NCI-H748 (cell line): ENCODE measurements at regions not wholly inside any gene's neighbourhood (a gene's known extent, or its start where the extent isn't known, plus 50 kb on each side); places are given as distances from the start of the nearest gene placed in this dataset.
"Not testable (repeated sequence)": the region's sequence is repeated elsewhere in the genome, so short reads cannot be mapped to it uniquely, and the experiment has no call there.

ENCODE experiments used
- DNase-seq: peaks from one replicate; lab custom pipeline; 2025; ENCODE audit not compliant: unreplicated experiment; lab: John Stamatoyannopoulos, UW

- no peak for DNase-seq
These were observed 51.1 kb upstream of the MIER3 start for GRCh38 chr5:57002959-57003485.

DNA sequence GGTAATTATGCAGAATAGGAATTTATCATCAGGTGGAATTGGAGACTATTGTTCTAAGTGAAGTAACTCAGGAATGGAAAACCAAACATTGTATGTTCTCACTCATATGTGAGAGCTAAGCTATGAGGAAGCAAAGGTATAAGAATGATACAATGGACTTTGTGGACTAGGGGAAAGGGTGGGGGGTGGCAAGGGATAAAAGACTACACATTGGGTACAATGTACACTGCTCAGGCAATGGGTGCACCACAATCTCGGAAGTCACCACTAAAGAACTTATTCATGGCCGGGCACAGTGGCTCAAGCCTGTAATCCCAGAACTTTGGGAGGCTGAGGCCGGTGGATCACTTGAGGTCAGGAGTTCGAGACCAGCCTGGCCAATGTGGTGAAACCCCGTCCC is 51.6 kb upstream of the MIER3 start:
- DNase-seq, result not testable (repeated sequence)

DNA sequence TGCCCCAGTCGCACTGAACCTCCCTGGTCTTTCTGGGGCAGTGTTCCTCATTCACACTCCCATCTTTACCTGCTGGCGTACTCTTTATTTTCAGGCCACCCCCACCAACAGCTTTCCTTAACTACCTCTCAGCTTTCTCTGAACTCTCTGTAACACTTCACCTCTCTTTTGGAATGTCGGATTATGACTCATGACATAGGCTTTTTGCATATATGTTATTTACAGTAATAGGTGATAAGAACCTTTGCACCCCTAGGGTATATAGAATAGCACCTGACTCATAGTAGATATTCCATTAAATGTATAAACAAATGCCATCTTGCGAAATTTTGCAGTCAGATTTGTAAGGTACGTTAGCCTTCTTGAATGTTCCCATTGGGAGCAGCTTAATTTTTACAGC is 52.9 kb upstream of the MIER3 start:
- DNase-seq, result no peak

- no peak for DNase-seq
These were observed 55.4 kb upstream of the MIER3 start for GRCh38 chr5:57007344-57007743.

DNA sequence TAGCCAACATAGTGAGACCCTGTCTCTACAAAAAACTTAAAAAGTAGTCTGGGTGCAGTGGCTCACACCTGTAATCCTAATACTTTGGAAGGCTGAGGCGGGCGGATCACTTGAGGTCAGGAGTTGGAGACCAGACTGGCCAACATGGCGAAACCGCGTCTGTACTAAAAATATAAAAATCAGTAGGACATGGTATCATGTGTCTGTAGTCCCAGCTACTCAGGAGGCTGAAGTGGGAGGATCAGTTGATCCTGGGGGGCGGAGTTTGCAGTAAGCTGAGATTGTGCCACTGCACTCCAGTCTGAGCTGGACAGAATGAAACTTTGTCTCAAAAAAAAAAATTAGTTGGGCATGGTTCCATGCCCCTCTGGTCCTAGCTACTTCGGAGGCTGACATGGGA is 57.9 kb upstream of the MIER3 start:
- DNase-seq, result no peak

DNA sequence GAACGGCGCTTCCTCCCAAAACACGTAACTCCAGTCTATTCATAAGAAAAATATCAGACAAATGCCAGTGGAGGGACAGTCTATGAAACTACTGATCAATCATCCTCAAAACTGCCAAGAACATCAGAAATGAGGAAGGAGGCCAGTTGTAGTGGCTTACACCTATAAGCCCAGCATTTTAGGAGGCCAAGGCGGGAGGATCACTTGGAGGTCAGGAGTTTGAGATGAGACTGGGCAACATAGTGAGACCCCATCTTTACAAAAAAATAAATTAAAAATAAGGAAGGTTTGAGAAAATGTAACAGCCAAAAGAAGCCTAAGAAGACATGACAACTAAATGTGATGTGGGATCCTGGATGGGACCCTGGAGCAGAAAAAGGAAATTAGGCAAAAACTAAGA is 58.9 kb upstream of the MIER3 start:
- no peak for DNase-seq

DNA sequence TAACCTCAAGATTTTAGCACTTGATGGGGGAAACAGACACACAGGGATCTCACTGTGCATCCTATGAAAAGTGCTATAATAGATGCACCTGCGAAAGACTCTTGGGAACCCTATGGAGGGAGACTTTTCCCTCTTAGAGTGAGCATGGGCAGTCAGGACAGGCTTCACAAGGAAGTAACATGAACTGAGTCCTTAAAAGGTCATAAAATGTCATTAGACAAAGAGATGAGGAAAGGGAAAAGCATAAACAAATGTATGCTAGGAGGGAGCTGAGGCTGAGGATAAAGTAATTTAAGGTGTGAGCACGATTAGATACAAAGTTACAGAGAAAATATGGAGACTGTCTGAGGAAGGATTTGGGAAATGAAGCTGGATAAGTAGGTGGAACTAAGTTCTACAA is 60.6 kb upstream of the MIER3 start:
- no peak for DNase-seq

DNA sequence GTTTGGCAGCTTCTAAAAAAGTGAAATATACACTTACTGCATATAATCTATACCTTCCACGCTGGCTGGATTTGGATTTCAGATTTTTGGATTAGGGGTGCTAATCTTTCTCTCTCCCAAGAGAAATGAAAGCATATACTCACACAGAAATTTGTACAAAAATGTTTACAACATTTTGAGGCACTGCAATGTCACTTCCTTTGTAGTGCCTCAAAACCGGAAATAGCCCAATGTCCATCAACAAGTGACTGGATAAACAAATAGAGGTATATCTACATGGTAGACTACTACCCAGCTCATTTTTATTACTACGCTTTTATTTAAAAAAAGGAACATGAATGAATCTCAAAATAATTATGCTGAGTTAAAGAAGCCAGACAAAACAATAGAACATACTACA is 74.0 kb upstream of the MIER3 start:
- DNase-seq, result no peak

DNA sequence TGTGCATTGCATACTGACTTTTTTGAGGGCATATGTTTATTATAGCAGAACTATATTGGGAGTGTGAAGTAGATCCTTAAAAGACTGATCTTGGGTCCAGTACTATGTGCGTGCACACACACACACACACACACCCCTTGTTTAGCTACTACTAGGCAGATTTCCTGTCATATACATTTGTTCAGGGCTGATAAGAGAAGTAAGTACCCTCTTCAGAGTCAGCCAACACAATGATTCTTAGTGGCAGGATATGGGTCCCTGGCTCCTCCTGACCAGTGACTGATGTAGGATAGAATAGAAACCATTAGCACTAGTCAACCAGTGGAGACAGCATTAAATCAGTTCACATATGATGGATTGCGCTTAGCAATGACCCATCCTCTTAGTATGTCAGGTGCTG is 76.2 kb upstream of the MIER3 start:
- no peak for DNase-seq

- peak; percentile 38 for DNase-seq
These were observed 80.2 kb upstream of the MIER3 start for GRCh38 chr5:57032151-57032551.

- DNase-seq, result no peak
These were observed 81.2 kb upstream of the MIER3 start for GRCh38 chr5:57033103-57033502.

DNA sequence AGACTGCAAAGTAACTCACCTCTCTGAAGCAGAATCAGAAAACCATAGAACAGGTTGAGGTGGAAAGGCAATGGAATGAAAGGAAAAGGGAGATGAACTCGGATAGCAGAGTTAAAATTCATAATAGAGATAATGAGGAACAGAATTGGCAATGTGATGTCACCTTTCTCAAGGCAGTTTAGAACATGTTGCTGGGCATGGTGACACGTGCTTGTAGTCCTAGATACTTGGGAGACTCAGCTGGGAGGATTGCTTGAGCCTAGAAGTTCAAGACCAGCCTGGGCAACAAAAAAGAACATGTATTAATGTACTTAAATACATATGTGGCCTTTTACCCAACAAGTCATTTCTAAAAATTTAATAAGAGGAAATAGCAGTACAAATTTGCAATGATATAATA is 81.6 kb upstream of the MIER3 start:
- DNase-seq, result no peak

DNA sequence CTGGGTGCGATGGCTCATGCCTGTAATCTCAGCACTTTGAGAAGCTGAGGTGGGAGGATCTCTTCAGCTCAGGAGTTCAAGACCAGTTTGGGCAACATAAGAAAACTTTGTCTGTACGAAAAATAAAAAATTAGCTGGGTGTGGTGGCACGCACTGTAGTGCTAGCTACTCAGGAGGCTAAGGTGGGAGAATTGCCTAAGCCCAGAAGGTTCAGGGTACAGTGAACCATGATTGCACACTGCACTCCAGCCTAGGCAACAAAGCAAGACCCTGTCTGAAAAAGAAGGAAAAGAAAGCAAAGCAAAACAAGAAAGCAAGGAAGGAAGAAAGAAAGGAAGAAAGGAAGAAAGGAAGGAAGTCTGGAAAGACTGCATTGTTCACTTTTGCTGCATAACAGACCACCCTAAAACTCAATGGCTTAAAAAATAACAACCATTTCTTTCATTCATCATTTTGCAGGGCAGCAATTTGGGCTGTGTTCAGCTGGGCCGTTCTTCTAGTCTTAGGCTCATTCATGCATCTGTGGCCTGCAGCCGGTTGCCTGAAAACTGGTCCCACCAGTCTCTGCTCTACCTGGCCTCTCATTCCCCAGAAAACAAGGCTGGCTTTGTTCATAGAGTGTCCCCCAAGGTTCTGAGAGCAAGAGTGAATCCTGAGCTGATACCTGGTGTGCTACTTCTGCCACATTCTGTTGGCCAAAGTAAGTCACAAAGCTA is 82.4 kb upstream of the MIER3 start:
- DNase-seq, result peak; percentile 6

- DNase-seq, result no peak
These were observed 84.0 kb upstream of the MIER3 start for GRCh38 chr5:57035955-57036354.

- DNase-seq, result no peak
These were observed 84.8 kb upstream of the MIER3 start for GRCh38 chr5:57036761-57037160.

DNA sequence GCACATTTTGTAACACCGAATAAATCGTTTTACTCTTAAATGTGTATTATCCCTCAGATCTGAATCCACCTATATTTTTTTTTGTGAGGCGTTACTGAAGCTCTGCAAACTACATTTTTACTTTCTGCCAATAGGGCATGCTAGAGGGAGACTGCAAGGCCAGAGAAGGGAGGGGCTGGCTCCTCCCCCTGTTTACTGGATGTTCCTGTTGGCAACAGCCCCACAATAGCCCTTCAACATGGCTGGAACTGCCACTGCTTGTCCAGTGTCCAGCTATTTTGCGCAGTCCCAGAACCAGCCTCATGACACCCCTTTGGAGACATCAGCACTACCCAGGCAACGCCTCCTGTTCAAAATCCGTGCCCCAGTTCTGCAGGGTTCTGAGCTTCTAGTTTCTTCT is 85.4 kb upstream of the MIER3 start:
- DNase-seq, result peak; percentile 15

GRCh38 chr5:57041570-57041969 is 89.6 kb upstream of the MIER3 start:
- no peak for DNase-seq

- DNase-seq, result no peak
These were observed 90.6 kb upstream of the MIER3 start for GRCh38 chr5:57042524-57042931.

DNA sequence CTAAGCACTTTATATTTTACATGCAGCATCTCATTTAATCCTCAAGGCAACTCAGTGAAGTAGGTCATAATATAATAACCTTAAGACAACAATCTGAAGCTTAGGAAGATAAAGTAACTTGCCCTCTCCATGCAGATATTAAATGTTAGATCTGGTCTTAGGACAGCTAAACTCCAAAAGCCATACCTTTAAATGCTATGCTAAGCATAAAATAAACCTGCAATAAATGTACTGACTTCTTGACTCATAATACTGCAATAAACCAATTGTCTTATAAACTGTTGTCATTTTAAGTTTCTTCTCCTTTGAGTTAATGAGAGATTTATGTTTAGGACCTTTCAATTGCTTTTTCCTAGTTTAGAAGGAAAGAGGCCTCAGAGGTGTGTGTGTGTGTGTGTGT is 102.2 kb upstream of the MIER3 start:
- DNase-seq, result no peak

DNA sequence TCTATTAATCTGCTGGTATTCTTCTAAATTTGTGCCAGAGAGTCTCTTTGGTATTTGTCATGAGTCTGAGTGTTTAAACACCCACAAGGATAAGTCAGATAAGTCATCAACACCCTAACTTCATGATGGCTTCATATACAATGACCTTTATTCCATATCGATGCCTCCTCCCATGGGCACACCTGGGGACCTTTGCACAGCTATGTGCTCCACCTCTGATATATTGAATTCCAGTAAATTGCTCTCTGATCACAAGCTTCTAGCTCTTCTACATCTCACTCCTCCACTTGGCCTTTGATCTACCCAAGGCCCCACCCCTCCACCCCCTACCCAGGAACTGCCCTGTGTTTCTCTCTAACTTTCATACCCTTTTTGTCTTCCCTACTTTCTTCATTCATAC is 102.7 kb upstream of the MIER3 start:
- no peak for DNase-seq

DNA sequence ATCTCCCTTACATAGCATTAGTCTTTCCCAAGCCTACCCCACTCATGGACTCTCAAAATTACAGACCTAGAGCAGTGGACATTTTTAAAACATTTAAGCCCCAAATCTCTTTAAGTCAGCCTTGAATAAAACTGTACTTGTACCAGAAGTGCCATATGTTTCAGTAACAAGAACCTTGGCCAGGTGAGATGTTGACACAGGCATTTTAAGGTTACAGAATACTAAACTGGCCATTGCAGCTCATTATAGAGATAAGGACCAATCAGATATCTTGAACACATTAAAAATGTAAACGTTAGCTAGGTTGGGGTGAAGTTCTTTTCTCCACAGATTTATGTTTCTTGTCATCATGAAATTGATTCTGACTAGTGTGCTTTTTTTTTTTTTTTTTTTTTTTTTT is 103.8 kb upstream of the MIER3 start:
- no peak for DNase-seq

- DNase-seq, result no peak
These were observed 110.1 kb upstream of the GPBP1 start for GRCh38 chr5:57063773-57064172.

- peak; percentile 19 for DNase-seq
These were observed 106.8 kb upstream of the GPBP1 start for GRCh38 chr5:57066924-57067596.
